GM12878 (cell line): ENCODE measurements at regions not wholly inside any gene's neighbourhood (a gene's known extent, or its start where the extent isn't known, plus 50 kb on each side); places are given as distances from the start of the nearest gene placed in this dataset.
"Not testable (repeated sequence)": the region's sequence is repeated elsewhere in the genome, so short reads cannot be mapped to it uniquely, and the experiment has no call there.

ENCODE experiments used
- ATAC-seq: fragments of 200-7000 bp; cut with Tn5 transposase; 3 replicates; pipeline ENCODE4 v1.9.1; 2020; ENCODE audit warnings: mild to moderate bottlenecking, moderate library complexity
- BruUV-seq: library from RNA; stranded (reverse); fragments of 400-500 nt; replicated peaks from 2 replicates; lab custom pipeline; 2021; lab: Mats Ljungman, UMichigan
- CTCF ChIA-PET: fragments of 300-600 bp; sonication (Branson Sonifier 250); formaldehyde crosslinking; extraction: SDS; loops from one replicate; lab custom pipeline; 2021; ENCODE audit warnings: inconsistent platforms; lab: Yijun Ruan, JAX
- POLR2A ChIA-PET: fragments of 350-600 bp; formaldehyde crosslinking; extraction: SDS; loops from one replicate; lab custom pipeline; 2021; ENCODE audit warnings: inconsistent platforms; lab: Charles Lee
- RAD21 ChIA-PET: fragments of 300-600 bp; sonication (Branson Sonifier 250); formaldehyde crosslinking; loops from one replicate; lab custom pipeline; 2023; ENCODE audit warnings: antibody characterized with exemption; ENCODE audit not compliant: unreplicated experiment; lab: Charles Lee
- SMC1A ChIA-PET: fragments of 300-600 bp; sonication (Branson Sonifier 250); formaldehyde crosslinking; loops from one replicate; lab custom pipeline; 2023; ENCODE audit not compliant: unreplicated experiment, uncharacterized antibody; lab: Charles Lee
- DNase-seq: peaks from one replicate; pipeline ENCODE4 v3.0.0-alpha.2; 2011; ENCODE audit warnings: low read depth, low spot score
- FAIRE-seq: peaks from 3 replicates; lab custom pipeline; 2011; peaks lifted over from hg19 to GRCh38; lab: Jason Lieb, UNC
- H2AFZ ChIP-seq: 2 replicates; pipeline ENCODE4 v1.6.0; 2011; ENCODE audit warnings: low read depth, low read length, control low read depth; ENCODE audit not compliant: control insufficient read depth
- H3K27ac ChIP-seq: 2 replicates; pipeline ENCODE4 v1.5.1; 2011; ENCODE audit warnings: control low read depth; ENCODE audit not compliant: control insufficient read depth, insufficient read depth
- H3K27me3 ChIP-seq, 2 experiments: replicated peaks in 1 of 2; 2 replicates each; pipeline versions ENCODE4 v1.6.0 to v1.6.1; 2011; ENCODE audit warnings: low read length in 1 of 2; ENCODE audit not compliant: control insufficient read depth in 2 of 2, insufficient read depth in 2 of 2
- H3K36me3 ChIP-seq, 2 experiments: 2 replicates each; pipeline ENCODE4 v1.5.1; 2011; ENCODE audit warnings: low read length in 1 of 2; ENCODE audit not compliant: control insufficient read depth in 2 of 2, insufficient read depth in 2 of 2
- H3K4me1 ChIP-seq: 2 replicates; pipeline ENCODE4 v1.6.1; 2011; ENCODE audit warnings: mild to moderate bottlenecking, low read length, moderate library complexity, mixed read lengths; ENCODE audit not compliant: control insufficient read depth, insufficient read depth
- H3K4me2 ChIP-seq: 2 replicates; pipeline ENCODE4 v1.6.0; 2011; ENCODE audit warnings: control low read depth; ENCODE audit not compliant: control insufficient read depth, insufficient read depth
- H3K4me3 ChIP-seq: fragments of 200-600 bp; sonication (generic); 2 replicates; pipeline ENCODE4 v1.5.1; 2016
- H3K79me2 ChIP-seq: 2 replicates; pipeline ENCODE4 v1.6.0; 2011; ENCODE audit warnings: low read length; ENCODE audit not compliant: control insufficient read depth, insufficient read depth
- H3K9ac ChIP-seq: 2 replicates; pipeline ENCODE4 v1.8.0; 2011; ENCODE audit warnings: low read length, control low read depth, mixed read lengths; ENCODE audit not compliant: control insufficient read depth, insufficient read depth
- H3K9me3 ChIP-seq: replicated peaks from 3 replicates; pipeline ENCODE4 v1.5.1; 2011; ENCODE audit warnings: mild to moderate bottlenecking, low read length; ENCODE audit not compliant: control insufficient read depth, insufficient read depth
- H4K20me1 ChIP-seq: 2 replicates; pipeline ENCODE4 v1.6.0; 2011; ENCODE audit not compliant: control insufficient read depth, insufficient read depth
- BACH1 ChIP-seq: fragments of 450-650 bp; IDR thresholded peaks from 2 replicates; pipeline ENCODE4 v1.6.1; 2017; ENCODE audit warnings: mild to moderate bottlenecking, borderline replicate concordance
- BRCA1 ChIP-seq: IDR thresholded peaks from 2 replicates; pipeline ENCODE4 v1.6.1; 2011; ENCODE audit warnings: low read depth, low read length, improper control_type of control experiment
- CEBPB ChIP-seq, 2 experiments: fragments of 150-350 bp in 1 of 2; IDR thresholded peaks; 2 replicates each; pipeline ENCODE4 v1.6.1; 2012 to 2014; ENCODE audit warnings: low read depth in 2 of 2, low read length in 2 of 2, borderline replicate concordance in 1 of 2, inconsistent platforms in 1 of 2
- EZH2 ChIP-seq: IDR thresholded peaks from 2 replicates; pipeline ENCODE4 v1.6.1; 2012; ENCODE audit warnings: low read depth, mild to moderate bottlenecking, control low read depth, inconsistent platforms, low read length, borderline replicate concordance; ENCODE audit not compliant: control insufficient read depth
- IRF5 ChIP-seq: fragments of 450-650 bp; IDR thresholded peaks from 2 replicates; pipeline ENCODE4 v1.6.1; 2017; ENCODE audit warnings: borderline replicate concordance
- MLLT1 ChIP-seq: fragments of 450-650 bp; IDR thresholded peaks from 2 replicates; pipeline ENCODE4 v1.6.1; 2016; ENCODE audit warnings: mild to moderate bottlenecking
- POLR2A ChIP-seq: IDR thresholded peaks from 2 replicates; pipeline ENCODE4 v1.6.1; 2011; ENCODE audit warnings: low read depth, mild to moderate bottlenecking, low read length
- RBBP5 ChIP-seq: fragments of 200-600 bp; sonication (generic); conservative IDR thresholded peaks from 2 replicates; pipeline ENCODE4 v1.6.1; 2016
- SMAD1 ChIP-seq: fragments of 450-650 bp; IDR thresholded peaks from 2 replicates; pipeline ENCODE4 v1.6.1; 2018; ENCODE audit warnings: mild to moderate bottlenecking, low read depth; ENCODE audit not compliant: partially characterized antibody
- ZBED1 ChIP-seq: IDR thresholded peaks from 2 replicates; pipeline ENCODE4 v1.6.1; 2016; ENCODE audit warnings: borderline replicate concordance
- ZBTB4 ChIP-seq: fragments of 450-650 bp; formaldehyde crosslinking; IDR thresholded peaks from 2 replicates; pipeline ENCODE4 v1.4.0; 2022; ENCODE audit warnings: mild to moderate bottlenecking, moderate library complexity
- ZNF217 ChIP-seq: fragments of 450-650 bp; IDR thresholded peaks from 2 replicates; pipeline ENCODE4 v1.6.1; 2017; ENCODE audit warnings: antibody characterized with exemption, mild to moderate bottlenecking
- WGBS: methylation state at CpG from one replicate; pipeline ENCODE4 v1.1.6; 2016; ENCODE audit warnings: low lambda C conversion rate; ENCODE audit not compliant: insufficient replicate concordance, insufficient coverage; ENCODE audit errors: missing lambda C conversion rate; 5-methylcytosine and 5-hydroxymethylcytosine counted together
- in situ Hi-C: fragments of 300-500 bp; cut with MboI; formaldehyde crosslinking; loops from 9 replicates; pipeline ENCODE4 v1.14.3; 2018; ENCODE audit warnings: mixed read lengths
- intact Hi-C: fragments of 100-400 bp; cut with micrococcal nuclease; formaldehyde crosslinking; loops from one replicate; pipeline ENCODE4 v1.14.2; 2022; ENCODE audit not compliant: unreplicated experiment

GRCh38 chr14:25370057-25370456 lies 320.1 kb upstream of the STXBP6 start:
- not testable (repeated sequence) for FAIRE-seq, BruUV-seq

GRCh38 chr14:25358330-25358729 lies 308.4 kb upstream of the STXBP6 start:
- Histone ChIP-seq H4K20me1 (no peaks in the 10 kb centered on the region), H3K27me3 (no peaks in the 10 kb centered on the region), H3K36me3 (no peaks in the 10 kb centered on the region), H3K4me1 (no peaks in the 10 kb centered on the region), H3K9ac (no peak overlapping the region), H2AFZ (no peak overlapping the region), H3K4me3 (no peak overlapping the region), H3K27ac (no peak overlapping the region), H3K79me2 (no peaks in the 10 kb centered on the region), H3K4me2 (no peak overlapping the region), H3K9me3 (no peaks in the 10 kb centered on the region)
- in situ Hi-C loops, result no loop called here
- BruUV-seq, result no TSS peak
- ChIA-PET SMC1A (no interaction called here), RAD21 (no interaction called here), CTCF (no interaction called here), POLR2A (no interaction called here)
- 0% methylated on average over 1 of the region's 1 CpG for WGBS
- no peak for FAIRE-seq
- no peak for DNase-seq
- no peak for ATAC-seq
- intact Hi-C loops, result no loop called here
- TF ChIP-seq ZBTB4 (CRISPR knock-in tag) (no peak), CEBPB (IDR thresholded peaks at IDR 0.05; ENCODE audit: borderline replicate concordance in 1 of 2, low read depth in 2 of 2, low read length in 2 of 2) (no peak), SMAD1 (no peak), RBBP5 (no peak), EZH2 (no peak), POLR2A (no peak), BRCA1 (no peak), ZBED1 (no peak), BACH1 (no peak), IRF5 (no peak), ZNF217 (no peak), MLLT1 (no peak)
- TF ChIP-seq, all 136 proteins: peak for 0

More at GRCh38 chr14:25370057-25370456, 320.1 kb upstream of the STXBP6 start:
- H3K9me3 ChIP-seq, H2AFZ ChIP-seq, H3K27me3 ChIP-seq, H3K4me2 ChIP-seq, ATAC-seq, SMC1A ChIA-PET, H3K79me2 ChIP-seq, POLR2A ChIA-PET, H3K36me3 ChIP-seq, H3K4me3 ChIP-seq, CTCF ChIA-PET, H3K9ac ChIP-seq, intact Hi-C loops, RAD21 ChIA-PET, DNase-seq, H4K20me1 ChIP-seq, H3K27ac ChIP-seq, H3K4me1 ChIP-seq, in situ Hi-C loops: not testable (repeated sequence)
- WGBS, result 46% methylated on average over 10 of the region's 10 CpGs
